ENCODE measurements at regions not wholly inside any gene's neighbourhood (a gene's known extent, or its start where the extent isn't known, plus 50 kb on each side); places are given as distances from the start of the nearest gene placed in this dataset.

GRCh38 chr11:45556851-45557707, 108.3 kb downstream of the CHST1 start:
- Histone ChIP-seq H3K4me3 (no peak overlapping the region), H3K4me1 (peaks cover 10% of the 10 kb centered on the region), H3K9me3 (no peaks in the 10 kb centered on the region), H3K27me3 (no peaks in the 10 kb centered on the region), H3K36me3 (ENCODE audit: low read depth, missing control alignments) (no peaks in the 10 kb centered on the region), H3K27ac (no peak overlapping the region)
- TF ChIP-seq CTCF (IDR thresholded peaks at IDR 0.05): no peak
- no peak for TF ChIP-seq POLR2A (IDR thresholded peaks at IDR 0.05)
- intact Hi-C loops (cut with DNase I; ENCODE audit: low total_unique reads): no loop called here
- DNase-seq: peak; percentile 32
- WGBS, 2 donors: 66 to 78% methylated on average over 10 of the region's 10 CpGs

DNA sequence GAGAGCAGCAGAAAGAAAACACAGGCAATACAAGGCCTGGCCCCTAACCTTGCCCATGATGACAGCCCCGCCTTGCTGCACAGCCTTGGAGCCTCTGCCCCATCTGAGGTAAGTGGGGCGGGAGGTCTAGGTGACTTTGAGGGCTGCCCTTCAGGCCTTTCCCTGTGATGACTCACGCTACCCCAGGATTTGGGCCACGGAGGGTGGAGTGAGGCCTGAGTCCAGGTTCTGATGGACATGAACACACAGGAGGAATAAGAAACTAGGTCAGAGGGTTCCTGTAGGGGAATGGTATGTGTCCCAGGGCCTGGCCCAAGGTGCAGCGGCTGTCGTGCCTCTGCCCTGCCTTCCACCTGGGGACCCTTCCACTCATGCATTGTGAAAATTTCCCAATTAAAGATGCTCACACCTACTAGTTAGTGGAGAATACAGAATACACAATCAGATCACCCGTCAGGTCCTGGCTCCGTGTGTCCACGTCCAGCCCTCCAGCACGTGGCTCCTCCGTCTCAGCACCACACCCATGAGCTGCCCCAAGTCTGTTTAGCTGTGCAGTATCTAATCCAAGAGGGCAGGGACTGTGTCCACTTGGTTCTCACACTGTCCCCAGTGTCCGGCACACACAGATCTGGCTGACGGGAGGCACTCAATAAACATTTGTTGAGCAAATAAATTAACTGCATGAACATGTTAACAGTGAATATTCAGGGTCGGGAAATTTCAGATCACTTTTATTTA, 111.0 kb downstream of the CHST1 start:
- no peak for TF ChIP-seq CTCF (IDR thresholded peaks at IDR 0.05)
- no peak for TF ChIP-seq POLR2A (IDR thresholded peaks at IDR 0.05)
- intact Hi-C loops (cut with DNase I; ENCODE audit: low total_unique reads): no loop called here
- Histone ChIP-seq H3K27ac (no peak overlapping the region), H3K4me3 (no peak overlapping the region), H3K36me3 (ENCODE audit: low read depth, missing control alignments) (no peaks in the 10 kb centered on the region), H3K4me1 (no peaks in the 10 kb centered on the region), H3K9me3 (no peaks in the 10 kb centered on the region), H3K27me3 (no peaks in the 10 kb centered on the region)
- peak; percentile 44 for DNase-seq
- 65% methylated on average over 10 to 14 of the region's 14 CpGs for WGBS, 2 donors

DNA sequence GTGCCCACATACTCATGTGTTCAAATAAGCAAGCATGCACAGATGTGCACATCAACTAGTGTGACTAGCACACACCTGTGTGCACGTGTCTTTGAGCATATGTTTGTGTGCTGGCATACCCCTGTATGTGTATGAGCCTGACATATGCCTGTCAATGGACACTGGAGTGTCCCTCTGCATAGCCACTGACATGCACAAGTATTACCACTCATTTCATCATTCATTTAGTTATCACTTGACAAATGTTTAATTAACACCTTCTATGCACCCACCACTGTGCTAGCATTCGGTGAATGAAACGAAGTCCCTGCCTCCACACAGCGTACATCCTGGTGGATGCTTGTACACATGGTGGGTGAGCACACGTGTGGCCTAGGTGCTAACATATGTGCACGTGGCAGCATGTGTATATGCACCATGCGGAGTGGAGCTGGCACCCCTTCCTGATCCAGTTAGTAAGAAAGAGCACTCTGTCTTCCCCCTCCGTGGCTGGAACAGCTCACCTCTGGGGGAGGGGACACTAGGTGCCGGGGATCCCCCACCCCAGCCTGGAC, 112.0 kb downstream of the CHST1 start:
- H3K9me3 ChIP-seq: no peaks in the 10 kb centered on the region
- intact Hi-C loops (cut with DNase I; ENCODE audit: low total_unique reads): no loop called here
- H3K27me3 ChIP-seq: no peaks in the 10 kb centered on the region
- 89 to 92% methylated on average over 5 to 9 of the region's 9 CpGs for WGBS, 2 donors
- no peak for TF ChIP-seq POLR2A (IDR thresholded peaks at IDR 0.05)
- no peak for TF ChIP-seq CTCF (IDR thresholded peaks at IDR 0.05)
- H3K4me1 ChIP-seq: no peaks in the 10 kb centered on the region
- H3K4me3 ChIP-seq: no peak overlapping the region
- H3K36me3 ChIP-seq (ENCODE audit: low read depth, missing control alignments): no peaks in the 10 kb centered on the region
- H3K27ac ChIP-seq: no peak overlapping the region
- no peak for DNase-seq

DNA sequence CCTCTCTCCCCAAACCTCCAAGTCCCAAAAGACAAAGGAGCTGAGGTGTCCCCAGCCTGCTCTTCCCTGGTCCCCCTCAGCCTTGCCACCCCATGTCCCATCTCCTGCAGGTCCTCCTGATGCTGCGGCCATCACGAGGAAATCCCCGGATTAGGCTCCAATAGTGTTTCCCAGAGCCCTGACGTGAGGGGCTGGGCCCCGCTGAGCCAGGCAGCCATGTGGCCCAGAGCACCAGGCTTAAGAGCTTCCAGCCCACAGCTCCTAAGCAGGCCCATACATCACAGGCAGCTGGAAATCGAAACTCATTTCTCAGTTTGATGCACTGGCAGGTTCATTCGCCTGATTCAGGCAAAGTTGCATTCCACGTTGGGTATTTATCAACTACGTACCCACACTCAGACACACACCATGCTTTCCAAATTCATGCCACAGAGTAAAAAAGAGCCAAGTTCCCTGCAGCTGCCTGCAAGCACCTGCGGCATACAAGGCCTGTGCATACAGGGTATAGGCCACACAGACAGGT, 114.2 kb downstream of the CHST1 start:
- DNase-seq: no peak
- intact Hi-C loops (cut with DNase I; ENCODE audit: low total_unique reads): no loop called here
- H3K9me3 ChIP-seq: no peaks in the 10 kb centered on the region
- H3K27me3 ChIP-seq: no peaks in the 10 kb centered on the region
- no peak overlapping the region for H3K4me3 ChIP-seq
- no peak for TF ChIP-seq CTCF (IDR thresholded peaks at IDR 0.05)
- TF ChIP-seq POLR2A (IDR thresholded peaks at IDR 0.05): no peak
- no peaks in the 10 kb centered on the region for H3K4me1 ChIP-seq
- H3K36me3 ChIP-seq (ENCODE audit: low read depth, missing control alignments): no peaks in the 10 kb centered on the region
- WGBS, 2 donors: 90 to 94% methylated on average over 10 of the region's 10 CpGs
- H3K27ac ChIP-seq: no peak overlapping the region
